ENCODE measurements at regions not wholly inside any gene's neighbourhood (a gene's known extent, or its start where the extent isn't known, plus 50 kb on each side); places are given as distances from the start of the nearest gene placed in this dataset.

- no peak for TF ChIP-seq CTCF (IDR thresholded peaks at IDR 0.05)
- Histone ChIP-seq H3K27ac (no peak overlapping the region), H3K4me3 (no peak overlapping the region)
- no peak for DNase-seq (ENCODE audit: low spot score)
Observed at GRCh38 chr10:56633876-56634452, 272.9 kb upstream of the ZWINT start.

DNA sequence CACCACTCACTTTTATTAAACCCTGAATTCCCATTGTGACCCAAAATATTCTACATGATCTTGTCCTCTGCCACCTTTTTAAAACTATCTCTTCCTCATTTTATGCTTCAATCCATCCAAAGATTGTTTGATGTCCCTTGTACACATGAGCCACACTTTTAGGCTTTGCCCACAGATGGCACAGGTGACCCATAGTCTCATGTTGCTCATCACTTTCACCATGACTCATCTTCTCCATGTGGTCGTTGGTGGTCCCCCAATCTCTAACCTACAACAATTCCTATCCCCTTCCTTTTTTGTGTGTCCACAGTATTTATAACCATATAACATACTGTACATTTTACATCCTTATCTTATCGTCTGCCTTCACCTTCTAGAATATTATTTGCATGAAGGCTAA lies 271.5 kb upstream of the ZWINT start:
- no peak for DNase-seq (ENCODE audit: low spot score)
- no peak for TF ChIP-seq CTCF (IDR thresholded peaks at IDR 0.05)
- no peak overlapping the region for H3K27ac ChIP-seq
- H3K4me3 ChIP-seq = no peak overlapping the region

GRCh38 chr10:56624082-56624481 lies 263.0 kb upstream of the ZWINT start:
- Histone ChIP-seq H3K4me3 (no peak overlapping the region), H3K27ac (no peak overlapping the region)
- no peak for DNase-seq (ENCODE audit: low spot score)
- no peak for TF ChIP-seq CTCF (IDR thresholded peaks at IDR 0.05)

GRCh38 chr10:56623064-56623463 lies 262.0 kb upstream of the ZWINT start:
- Histone ChIP-seq H3K4me3 (no peak overlapping the region), H3K27ac (no peak overlapping the region)
- DNase-seq (ENCODE audit: low spot score) = no peak
- no peak for TF ChIP-seq CTCF (IDR thresholded peaks at IDR 0.05)

- no peak overlapping the region for H3K27ac ChIP-seq
- H3K4me3 ChIP-seq = peak overlapping the region; percentile 40
Observed at GRCh38 chr10:56622335-56622973, 261.4 kb upstream of the ZWINT start.

DNA sequence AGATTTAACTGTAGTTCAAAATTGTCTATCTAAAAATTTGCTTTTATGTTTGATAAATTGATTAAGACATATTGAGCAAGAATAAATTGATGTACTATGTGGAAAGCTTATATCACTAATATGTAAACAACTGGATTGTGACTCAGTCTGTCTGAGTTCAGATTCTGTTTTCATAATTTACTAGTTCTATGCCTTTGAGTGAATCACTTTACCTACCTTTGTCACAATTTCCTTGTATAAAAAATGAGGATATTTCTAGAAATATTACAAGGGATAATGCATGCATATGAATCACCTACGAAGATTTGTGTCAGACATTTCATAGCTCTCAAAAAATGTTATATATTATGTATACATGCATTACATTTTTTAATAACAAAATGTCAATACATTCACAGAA lies 245.1 kb upstream of the ZWINT start:
- no peak for DNase-seq (ENCODE audit: low spot score)
- no peak for TF ChIP-seq CTCF (IDR thresholded peaks at IDR 0.05)
- no peak overlapping the region for H3K4me3 ChIP-seq
- no peak overlapping the region for H3K27ac ChIP-seq

More at GRCh38 chr10:56622335-56622973, 261.4 kb upstream of the ZWINT start:
- no peak for TF ChIP-seq CTCF (IDR thresholded peaks at IDR 0.05)
- no peak for DNase-seq (ENCODE audit: low spot score)

GRCh38 chr10:56605051-56605450 lies 244.0 kb upstream of the ZWINT start:
- DNase-seq (ENCODE audit: low spot score) = no peak

More at GRCh38 chr10:56605051-56605450, 244.0 kb upstream of the ZWINT start:
- no peak for TF ChIP-seq CTCF (IDR thresholded peaks at IDR 0.05)
- Histone ChIP-seq H3K27ac (no peak overlapping the region), H3K4me3 (no peak overlapping the region)

All from coronary artery (tissue), 2 donors.